HG02970 (cell line): ENCODE measurements at regions not wholly inside any gene's neighbourhood (a gene's known extent, or its start where the extent isn't known, plus 50 kb on each side); places are given as distances from the start of the nearest gene placed in this dataset.

Source experiments
- ATAC-seq: cut with Tn5 transposase; IDR thresholded peaks from one replicate; pipeline ENCODE4 v1.9.1; 2021; ENCODE audit warnings: mild to moderate bottlenecking, moderate library complexity, moderate number of reproducible peaks; ENCODE audit not compliant: unreplicated experiment, low FRiP score

GRCh38 chr5:8230868-8231267, 361.9 kb downstream of the MTRR start:
- ATAC-seq, result no peak

DNA sequence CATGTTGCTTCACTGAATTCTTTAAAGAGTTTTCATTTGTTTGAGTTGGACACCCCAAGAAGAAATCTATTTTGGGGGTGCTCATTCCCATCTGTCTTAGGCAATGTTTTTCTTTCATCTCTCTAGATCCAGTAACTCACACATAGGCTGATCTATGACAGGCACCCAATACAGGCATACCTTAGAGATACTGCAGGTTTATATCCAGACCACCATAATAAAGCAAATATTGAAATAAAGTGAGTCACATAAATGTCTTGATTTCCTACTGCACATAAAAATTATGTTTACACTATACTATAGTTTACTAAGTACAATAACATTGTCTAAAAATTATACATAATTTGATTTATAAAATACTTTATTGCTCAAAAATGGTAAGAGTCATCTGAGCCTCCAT, 364.5 kb downstream of the MTRR start:
- no peak for ATAC-seq

- no peak for ATAC-seq
These were observed 365.3 kb downstream of the MTRR start for GRCh38 chr5:8234179-8234770.

GRCh38 chr5:8238080-8238479, 369.1 kb downstream of the MTRR start:
- ATAC-seq, result no peak

DNA sequence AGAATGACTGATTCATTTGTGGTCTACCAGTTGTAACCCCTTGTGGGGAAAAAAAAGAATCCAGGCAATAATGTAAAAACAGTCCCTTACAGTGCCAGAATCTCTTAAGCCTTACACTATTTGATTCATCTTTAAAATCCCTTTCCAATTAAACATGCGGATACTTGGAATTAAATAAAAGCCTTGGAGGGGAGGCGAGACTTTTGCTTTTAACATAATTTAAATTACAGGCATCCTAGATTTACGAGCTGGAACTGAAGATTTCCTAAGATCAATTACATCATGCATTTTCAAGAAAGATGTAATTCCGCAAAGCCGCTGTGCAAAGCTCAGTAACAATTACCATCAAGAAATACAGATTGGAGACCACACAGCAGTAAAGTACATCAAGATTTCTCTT, 370.2 kb downstream of the MTRR start:
- ATAC-seq, result no peak

GRCh38 chr5:8239646-8240045, 370.7 kb downstream of the MTRR start:
- no peak for ATAC-seq

DNA sequence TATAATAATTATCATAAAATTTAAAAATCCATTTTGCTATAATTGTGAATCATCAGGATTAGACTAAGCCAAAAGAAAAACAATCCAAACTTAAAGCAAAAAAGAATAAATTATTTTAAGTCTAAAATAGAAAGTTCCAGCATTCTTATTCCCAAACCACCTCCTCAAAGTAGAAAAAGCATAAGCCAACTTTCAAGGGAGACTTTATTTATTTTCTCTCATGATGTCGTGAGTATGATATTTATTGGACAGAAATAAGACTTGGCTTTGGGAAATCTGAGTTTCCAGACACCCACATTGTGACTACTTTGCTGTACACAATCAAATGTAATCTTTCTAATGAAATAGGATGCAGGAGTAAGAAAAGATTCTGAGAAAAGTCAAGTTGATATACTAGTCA, 372.1 kb downstream of the MTRR start:
- no peak for ATAC-seq

DNA sequence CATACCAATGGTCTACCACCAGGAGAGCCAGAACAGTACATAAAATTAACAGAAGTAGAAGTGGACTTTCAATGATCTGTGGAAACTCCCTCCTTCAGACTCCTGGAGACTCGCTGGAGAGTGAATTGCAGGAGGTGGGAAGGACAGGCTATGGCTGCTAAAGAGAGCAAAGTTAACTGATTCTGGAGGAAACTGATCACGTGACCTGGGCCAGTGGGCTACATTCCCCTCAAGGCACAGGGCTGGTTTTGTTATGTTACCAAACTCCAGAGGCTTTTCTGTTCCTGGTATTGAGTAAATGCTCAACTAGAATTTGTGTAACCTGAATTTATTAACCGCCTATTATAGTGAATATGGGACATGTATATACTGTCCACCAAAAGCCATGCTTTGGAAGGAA, 372.6 kb downstream of the MTRR start:
- ATAC-seq, result no peak

- ATAC-seq, result no peak
These were observed 378.3 kb downstream of the MTRR start for GRCh38 chr5:8247049-8247899.

GRCh38 chr5:8253376-8253775, 384.4 kb downstream of the MTRR start:
- no peak for ATAC-seq

- ATAC-seq, result no peak
These were observed 385.7 kb downstream of the MTRR start for GRCh38 chr5:8254674-8255073.

GRCh38 chr5:8258801-8259200, 389.9 kb downstream of the MTRR start:
- no peak for ATAC-seq

DNA sequence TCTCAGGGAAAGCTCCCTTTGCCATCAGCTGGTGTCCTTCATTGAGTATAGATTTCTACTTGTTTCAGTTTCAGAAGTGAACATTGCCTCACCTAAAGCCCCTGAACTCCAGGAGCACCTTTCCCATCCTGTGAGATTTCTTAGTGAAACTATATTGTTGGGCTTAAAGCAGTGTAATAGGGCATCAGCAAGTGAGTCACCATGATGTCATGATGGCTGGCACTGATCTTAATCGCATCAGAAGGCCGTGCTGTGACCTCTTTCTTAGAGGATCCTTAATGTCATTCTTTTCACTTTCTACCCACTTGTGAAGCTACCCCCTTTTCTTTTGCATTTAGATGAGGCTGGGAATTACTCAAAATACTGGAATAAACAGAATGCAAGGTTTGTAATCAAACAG, 401.3 kb downstream of the MTRR start:
- ATAC-seq, result no peak

GRCh38 chr5:8280711-8281363, 411.9 kb downstream of the MTRR start:
- ATAC-seq, result no peak

- no peak for ATAC-seq
These were observed 419.4 kb downstream of the MTRR start for GRCh38 chr5:8288334-8288733.

DNA sequence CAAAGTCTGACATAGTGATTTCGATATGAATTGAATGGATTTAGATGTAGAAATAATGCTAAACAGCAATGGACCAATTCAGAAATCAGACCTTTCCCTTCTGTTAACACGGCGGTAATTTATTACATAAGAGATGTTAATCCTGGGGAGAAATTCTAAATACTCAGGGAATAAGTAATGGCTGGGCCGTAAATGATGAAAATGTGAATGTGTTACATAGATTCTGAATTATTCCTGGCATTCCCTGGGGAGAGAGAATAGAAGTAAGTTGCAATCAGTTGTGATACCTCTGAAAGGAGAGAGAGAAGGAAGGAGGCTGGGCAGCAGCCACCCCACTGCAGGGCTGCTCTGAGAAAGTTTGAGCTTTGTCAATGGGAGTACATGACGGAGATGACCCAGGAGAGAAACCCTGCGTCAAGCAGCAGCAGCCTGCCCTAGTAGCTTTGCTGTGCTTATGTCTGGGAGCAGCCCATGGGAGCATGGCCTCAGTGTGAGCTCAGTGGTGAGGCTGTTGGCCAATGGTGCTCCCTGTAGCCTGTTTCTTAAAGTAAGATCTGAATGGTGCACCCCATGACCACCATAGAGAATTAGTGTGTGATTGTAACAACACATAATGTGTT, 420.1 kb downstream of the MTRR start:
- ATAC-seq, result no peak

GRCh38 chr5:8289779-8290178, 420.8 kb downstream of the MTRR start:
- ATAC-seq, result no peak

- no peak for ATAC-seq
These were observed 421.8 kb downstream of the MTRR start for GRCh38 chr5:8290721-8291120.

DNA sequence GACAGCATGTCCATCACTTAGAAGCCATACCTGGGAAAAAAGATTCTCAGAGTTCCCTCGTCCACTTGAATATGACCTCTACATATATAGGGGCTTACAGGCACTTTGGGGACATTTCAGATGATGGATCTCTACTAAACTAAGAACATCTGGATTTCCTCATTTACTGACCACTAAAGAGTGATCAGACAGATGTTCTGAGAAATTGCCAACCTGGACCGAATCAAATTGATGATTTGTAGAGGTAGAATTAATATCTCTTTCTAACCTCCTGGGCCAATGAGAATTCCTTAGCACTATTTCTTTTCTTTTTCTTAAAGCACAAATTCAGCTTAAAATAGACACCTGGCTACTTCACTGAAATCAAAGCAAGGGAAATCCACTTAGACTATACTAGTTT, 422.7 kb downstream of the MTRR start:
- ATAC-seq, result no peak

DNA sequence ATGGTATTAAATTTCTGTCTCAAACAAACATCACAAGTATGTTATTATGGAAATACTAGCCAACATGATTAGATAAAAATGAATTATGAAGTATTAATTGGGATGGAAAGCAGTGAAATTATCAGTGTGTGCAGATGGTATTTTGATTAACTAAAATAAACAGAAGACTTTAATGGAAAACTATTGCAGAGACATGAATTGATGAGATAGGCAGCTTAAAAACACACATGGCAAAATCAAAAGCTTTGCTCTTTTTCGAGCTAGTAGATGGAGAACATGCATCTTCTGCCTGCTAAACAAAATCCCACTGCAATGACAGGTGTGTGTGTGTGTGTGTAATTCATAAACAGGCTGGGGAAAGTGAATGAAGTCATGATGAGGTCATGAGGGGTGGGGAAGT, 426.2 kb downstream of the MTRR start:
- no peak for ATAC-seq

DNA sequence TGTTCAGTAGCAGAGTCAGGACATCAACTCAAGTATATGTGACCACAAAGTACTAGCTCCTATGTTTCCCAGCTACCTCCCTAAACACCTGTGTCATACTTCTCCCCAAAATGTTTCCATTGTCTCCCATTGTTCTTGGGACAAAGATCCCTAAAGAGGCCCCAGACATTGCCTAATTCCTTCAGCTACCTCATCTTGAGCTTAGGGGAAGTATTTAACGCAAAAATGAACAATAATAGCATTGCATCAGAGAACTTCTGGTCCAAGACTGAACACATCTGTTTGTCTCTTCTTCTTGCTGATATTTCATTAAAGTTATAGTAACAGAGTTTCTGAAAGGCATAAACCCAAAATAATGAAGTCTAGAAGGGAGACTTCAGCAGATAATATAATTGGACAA, 430.8 kb downstream of the MTRR start:
- no peak for ATAC-seq
